ENCODE measurements at regions not wholly inside any gene's neighbourhood (a gene's known extent, or its start where the extent isn't known, plus 50 kb on each side); places are given as distances from the start of the nearest gene placed in this dataset.

- peaks cover 2% of the 10 kb centered on the region for H3K36me3 Mint-ChIP-seq
- Histone ChIP-seq H3K36me3 (ENCODE audit: control insufficient read depth, insufficient read depth, low read length) (no peaks in the 10 kb centered on the region), H3K27ac (ENCODE audit: low read length) (no peak overlapping the region), H3K27me3 (ENCODE audit: control insufficient read depth, insufficient read depth, low read length) (no peaks in the 10 kb centered on the region), H3K9me3 (ENCODE audit: control insufficient read depth, insufficient read depth, low read length) (no peaks in the 10 kb centered on the region), H3K4me3 (ENCODE audit: low read length) (no peak overlapping the region), H3K4me1 (ENCODE audit: control insufficient read depth, insufficient read depth, low read length) (no peaks in the 10 kb centered on the region)
- TF ChIP-seq, protein P1, sequence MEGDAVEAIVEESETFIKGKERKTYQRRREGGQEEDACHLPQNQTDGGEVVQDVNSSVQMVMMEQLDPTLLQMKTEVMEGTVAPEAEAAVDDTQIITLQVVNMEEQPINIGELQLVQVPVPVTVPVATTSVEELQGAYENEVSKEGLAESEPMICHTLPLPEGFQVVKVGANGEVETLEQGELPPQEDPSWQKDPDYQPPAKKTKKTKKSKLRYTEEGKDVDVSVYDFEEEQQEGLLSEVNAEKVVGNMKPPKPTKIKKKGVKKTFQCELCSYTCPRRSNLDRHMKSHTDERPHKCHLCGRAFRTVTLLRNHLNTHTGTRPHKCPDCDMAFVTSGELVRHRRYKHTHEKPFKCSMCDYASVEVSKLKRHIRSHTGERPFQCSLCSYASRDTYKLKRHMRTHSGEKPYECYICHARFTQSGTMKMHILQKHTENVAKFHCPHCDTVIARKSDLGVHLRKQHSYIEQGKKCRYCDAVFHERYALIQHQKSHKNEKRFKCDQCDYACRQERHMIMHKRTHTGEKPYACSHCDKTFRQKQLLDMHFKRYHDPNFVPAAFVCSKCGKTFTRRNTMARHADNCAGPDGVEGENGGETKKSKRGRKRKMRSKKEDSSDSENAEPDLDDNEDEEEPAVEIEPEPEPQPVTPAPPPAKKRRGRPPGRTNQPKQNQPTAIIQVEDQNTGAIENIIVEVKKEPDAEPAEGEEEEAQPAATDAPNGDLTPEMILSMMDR (IDR thresholded peaks at IDR 0.05), result no peak
- WGBS (ENCODE audit: insufficient coverage), result 55% methylated on average over 3 of the region's 4 CpGs
- peaks cover under 1 to 2% of the 10 kb centered on the region in 2 donors for H3K27me3 Mint-ChIP-seq (ENCODE audit: low read depth in 2 of 2)
- no peak overlapping the region for H3K4me3 Mint-ChIP-seq
- ATAC-seq (no peak), DNase-seq (no peak)
- H3K4me1 Mint-ChIP-seq, result no peaks in the 10 kb centered on the region
- intact Hi-C loops (cut with micrococcal nuclease), result no loop called here
- H3K9me3 Mint-ChIP-seq, result peaks cover 0 to 2% of the 10 kb centered on the region in 2 donors
- H3K27ac Mint-ChIP-seq, result no peak overlapping the region
These were observed 125.0 kb upstream of the TLE4 start for GRCh38 chr9:79446523-79447307.

DNA sequence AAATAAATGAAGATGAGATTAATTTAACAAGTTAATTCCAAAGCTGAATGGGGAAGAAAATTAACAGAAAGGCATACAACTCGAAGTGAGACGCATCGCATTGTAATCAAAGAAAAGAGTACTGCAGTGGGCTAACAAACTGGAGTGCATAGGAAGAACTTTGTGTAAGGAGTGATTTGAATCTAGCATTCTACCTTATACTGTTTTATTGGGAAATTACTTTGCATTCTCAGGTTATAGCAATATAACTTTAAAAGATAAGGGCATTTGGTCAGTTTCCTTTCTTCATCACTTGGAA is 124.5 kb upstream of the TLE4 start:
- no peak for ATAC-seq
- no peaks in the 10 kb centered on the region for H3K27me3 ChIP-seq (ENCODE audit: control insufficient read depth, insufficient read depth, low read length)
- H3K9me3 Mint-ChIP-seq, result peaks cover under 1% of the 10 kb centered on the region in 2 donors

DNA sequence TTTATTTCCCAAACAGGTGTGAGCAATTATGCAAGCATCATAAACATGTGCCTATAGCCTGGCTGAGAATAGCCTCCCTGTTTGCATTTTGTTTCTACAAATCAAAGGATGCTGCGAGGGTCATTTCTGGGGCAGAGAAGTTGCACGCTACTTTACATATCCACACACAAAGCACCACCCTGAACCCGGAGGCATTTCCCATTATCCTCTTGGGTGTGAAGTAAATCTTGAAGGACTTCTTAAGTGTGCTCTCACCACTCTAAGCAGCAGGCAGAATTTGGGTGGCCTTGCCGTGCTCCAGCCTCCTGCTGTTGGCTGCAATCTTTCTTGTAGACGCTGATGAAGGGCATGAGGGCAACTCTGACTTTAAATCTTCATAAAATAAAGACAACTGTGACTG is 124.0 kb upstream of the TLE4 start:
- H3K27ac ChIP-seq (ENCODE audit: low read length), result no peak overlapping the region
- peaks cover 7% of the 10 kb centered on the region for H3K36me3 Mint-ChIP-seq
- intact Hi-C loops (cut with micrococcal nuclease), result no loop called here

More for the DNA sequence above, 124.5 kb upstream of the TLE4 start:
- Histone ChIP-seq H3K36me3 (ENCODE audit: control insufficient read depth, insufficient read depth, low read length) (no peaks in the 10 kb centered on the region), H3K4me1 (ENCODE audit: control insufficient read depth, insufficient read depth, low read length) (no peaks in the 10 kb centered on the region), H3K9me3 (ENCODE audit: control insufficient read depth, insufficient read depth, low read length) (no peaks in the 10 kb centered on the region), H3K4me3 (ENCODE audit: low read length) (no peak overlapping the region), H3K27ac (ENCODE audit: low read length) (no peak overlapping the region)
- no peaks in the 10 kb centered on the region for H3K4me1 Mint-ChIP-seq
- peaks cover 0 to 2% of the 10 kb centered on the region in 2 donors for H3K27me3 Mint-ChIP-seq (ENCODE audit: low read depth in 2 of 2)
- no peak overlapping the region for H3K27ac Mint-ChIP-seq
- DNase-seq, result no peak
- intact Hi-C loops (cut with micrococcal nuclease), result no loop called here
- peaks cover 2% of the 10 kb centered on the region for H3K36me3 Mint-ChIP-seq
- 100% methylated on average over 3 of the region's 3 CpGs for WGBS (ENCODE audit: insufficient coverage)
- no peak overlapping the region for H3K4me3 Mint-ChIP-seq
- TF ChIP-seq, protein P1 (IDR thresholded peaks at IDR 0.05), result no peak

More for the DNA sequence above, 124.0 kb upstream of the TLE4 start:
- peaks cover 3% of the 10 kb centered on the region in 2 donors for H3K9me3 Mint-ChIP-seq
- no peak overlapping the region for H3K27ac Mint-ChIP-seq
- no peak for ATAC-seq
- TF ChIP-seq, protein P1 (IDR thresholded peaks at IDR 0.05), result no peak
- Histone ChIP-seq H3K4me1 (ENCODE audit: control insufficient read depth, insufficient read depth, low read length) (no peaks in the 10 kb centered on the region), H3K4me3 (ENCODE audit: low read length) (no peak overlapping the region), H3K27me3 (ENCODE audit: control insufficient read depth, insufficient read depth, low read length) (no peaks in the 10 kb centered on the region), H3K36me3 (ENCODE audit: control insufficient read depth, insufficient read depth, low read length) (no peaks in the 10 kb centered on the region), H3K9me3 (ENCODE audit: control insufficient read depth, insufficient read depth, low read length) (no peaks in the 10 kb centered on the region)
- DNase-seq, result no peak
- no peak overlapping the region for H3K4me3 Mint-ChIP-seq
- no peaks in the 10 kb centered on the region for H3K4me1 Mint-ChIP-seq
- WGBS (ENCODE audit: insufficient coverage), result 95% methylated on average over 5 of the region's 5 CpGs
- peaks cover 0 to 2% of the 10 kb centered on the region in 2 donors for H3K27me3 Mint-ChIP-seq (ENCODE audit: low read depth in 2 of 2)
